ENCODE measurements at regions not wholly inside any gene's neighbourhood (a gene's known extent, or its start where the extent isn't known, plus 50 kb on each side); places are given as distances from the start of the nearest gene placed in this dataset.
A peak's percentile ranks its signal among the peaks of the same experiment; 100 is the strongest.

GRCh38 chr22:49561338-49561737 is 266.3 kb downstream of the BRD1 start:
- Histone ChIP-seq H3K4me1 (no peaks in the 10 kb centered on the region), H3K4me3 (no peak overlapping the region), H3K27ac (peak overlapping the region in 1 of 8 donors; percentile 49), H3K36me3 (peaks cover 0 to 9% (median 0%) of the 10 kb centered on the region in 6 donors), H3K9me3 (peaks cover 0 to 17% (median 6%) of the 10 kb centered on the region in 8 donors), H3K27me3 (replicated peaks in 1 of 7) (no peaks in the 10 kb centered on the region)
- intact Hi-C loops (cut with DNase I; ENCODE audit: low total_unique reads): no loop called here
- no peak for DNase-seq
- 79 to 89% (median 82%) methylated on average over 4 of the region's 4 CpGs for WGBS, 5 donors
- TF ChIP-seq POLR2A (IDR thresholded peaks at IDR 0.05): no peak
- TF ChIP-seq POLR2AphosphoS5 (IDR thresholded peaks at IDR 0.05): peak in 1 of 3 donors; percentile 33
- TF ChIP-seq, protein P1, sequence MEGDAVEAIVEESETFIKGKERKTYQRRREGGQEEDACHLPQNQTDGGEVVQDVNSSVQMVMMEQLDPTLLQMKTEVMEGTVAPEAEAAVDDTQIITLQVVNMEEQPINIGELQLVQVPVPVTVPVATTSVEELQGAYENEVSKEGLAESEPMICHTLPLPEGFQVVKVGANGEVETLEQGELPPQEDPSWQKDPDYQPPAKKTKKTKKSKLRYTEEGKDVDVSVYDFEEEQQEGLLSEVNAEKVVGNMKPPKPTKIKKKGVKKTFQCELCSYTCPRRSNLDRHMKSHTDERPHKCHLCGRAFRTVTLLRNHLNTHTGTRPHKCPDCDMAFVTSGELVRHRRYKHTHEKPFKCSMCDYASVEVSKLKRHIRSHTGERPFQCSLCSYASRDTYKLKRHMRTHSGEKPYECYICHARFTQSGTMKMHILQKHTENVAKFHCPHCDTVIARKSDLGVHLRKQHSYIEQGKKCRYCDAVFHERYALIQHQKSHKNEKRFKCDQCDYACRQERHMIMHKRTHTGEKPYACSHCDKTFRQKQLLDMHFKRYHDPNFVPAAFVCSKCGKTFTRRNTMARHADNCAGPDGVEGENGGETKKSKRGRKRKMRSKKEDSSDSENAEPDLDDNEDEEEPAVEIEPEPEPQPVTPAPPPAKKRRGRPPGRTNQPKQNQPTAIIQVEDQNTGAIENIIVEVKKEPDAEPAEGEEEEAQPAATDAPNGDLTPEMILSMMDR (IDR thresholded peaks at IDR 0.05 in 8 of 11, conservative IDR thresholded peaks at IDR 0.05 in 3 of 11): no peak

- no peak overlapping the region for H3K27ac ChIP-seq
- H3K9me3 ChIP-seq: peaks cover 0 to 27% (median 21%) of the 10 kb centered on the region in 8 donors
- H3K4me1 ChIP-seq: no peaks in the 10 kb centered on the region
- intact Hi-C loops (cut with DNase I; ENCODE audit: low total_unique reads): no loop called here
- H3K4me3 ChIP-seq: no peak overlapping the region
- WGBS, 5 donors: 91 to 97% (median 93%) methylated on average over 8 to 11 of the region's 11 CpGs
- no peaks in the 10 kb centered on the region for H3K27me3 ChIP-seq (replicated peaks in 1 of 7)
- DNase-seq: peak; percentile 48
- H3K36me3 ChIP-seq: peaks cover 0 to 31% (median 0%) of the 10 kb centered on the region in 6 donors
- no peak for TF ChIP-seq POLR2AphosphoS5 (IDR thresholded peaks at IDR 0.05)
- TF ChIP-seq, protein P1 (IDR thresholded peaks at IDR 0.05 in 8 of 11, conservative IDR thresholded peaks at IDR 0.05 in 3 of 11): no peak
- no peak for TF ChIP-seq POLR2A (IDR thresholded peaks at IDR 0.05)
Observed at GRCh38 chr22:49555526-49555925, 272.1 kb downstream of the BRD1 start.

DNA sequence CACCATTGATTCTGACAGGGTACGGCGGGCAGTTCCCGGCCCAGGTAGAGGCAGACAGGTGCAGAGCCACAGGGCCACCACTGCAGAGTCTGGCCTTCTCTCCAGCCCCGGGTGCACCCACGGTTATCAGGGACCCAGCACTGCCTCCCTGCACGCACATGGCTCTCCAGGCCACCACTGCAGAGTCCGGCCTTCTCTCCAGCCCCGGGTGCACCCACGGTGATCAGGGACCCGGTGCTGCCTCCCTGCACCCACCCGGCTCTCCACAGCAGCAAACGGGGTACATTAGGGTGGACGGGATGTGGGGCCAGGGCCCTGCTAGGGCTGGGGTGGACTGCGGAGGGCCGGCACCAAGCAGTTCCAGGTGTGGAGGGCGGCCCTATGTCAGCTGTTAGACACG is 272.9 kb downstream of the BRD1 start:
- H3K27me3 ChIP-seq (replicated peaks in 1 of 7): no peaks in the 10 kb centered on the region
- peak; percentile 42 for DNase-seq
- TF ChIP-seq, protein P1 (IDR thresholded peaks at IDR 0.05 in 8 of 11, conservative IDR thresholded peaks at IDR 0.05 in 3 of 11): no peak
- no peak for TF ChIP-seq POLR2A (IDR thresholded peaks at IDR 0.05)
- TF ChIP-seq POLR2AphosphoS5 (IDR thresholded peaks at IDR 0.05): no peak
- H3K27ac ChIP-seq: no peak overlapping the region
- peaks cover 0 to 3% (median 0%) of the 10 kb centered on the region in 6 donors for H3K4me1 ChIP-seq
- H3K4me3 ChIP-seq: no peak overlapping the region
- intact Hi-C loops (cut with DNase I; ENCODE audit: low total_unique reads): no loop called here
- 90 to 97% (median 92%) methylated on average over 15 to 17 of the region's 17 CpGs for WGBS, 5 donors
- peaks cover 0 to 28% (median 20%) of the 10 kb centered on the region in 8 donors for H3K9me3 ChIP-seq
- peaks cover 0 to 31% (median 0%) of the 10 kb centered on the region in 6 donors for H3K36me3 ChIP-seq

DNA sequence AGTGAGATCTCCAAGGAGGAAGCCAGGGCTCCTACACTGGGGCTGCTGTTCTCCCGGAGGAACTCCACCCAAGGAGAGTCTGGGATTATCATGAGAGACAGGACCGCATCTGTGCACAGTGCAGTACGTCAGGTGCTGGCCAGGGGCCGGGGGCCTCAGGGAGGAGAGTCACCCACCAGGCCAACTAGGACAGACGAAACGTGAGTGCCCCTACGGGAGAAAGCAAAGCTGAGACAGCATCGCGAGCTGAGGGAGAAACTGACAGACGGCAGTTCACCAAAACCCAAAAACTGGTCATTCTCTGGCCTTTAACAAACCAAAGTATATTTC is 273.4 kb downstream of the BRD1 start:
- intact Hi-C loops (cut with DNase I; ENCODE audit: low total_unique reads): no loop called here

More for the DNA sequence above, 273.4 kb downstream of the BRD1 start:
- Histone ChIP-seq H3K4me3 (no peak overlapping the region), H3K9me3 (peaks cover 0 to 28% (median 19%) of the 10 kb centered on the region in 8 donors), H3K27ac (no peak overlapping the region), H3K36me3 (peaks cover 0 to 31% (median 0%) of the 10 kb centered on the region in 6 donors), H3K27me3 (replicated peaks in 1 of 7) (no peaks in the 10 kb centered on the region), H3K4me1 (peaks cover 0 to 6% (median 0%) of the 10 kb centered on the region in 6 donors)
- TF ChIP-seq POLR2A (IDR thresholded peaks at IDR 0.05): no peak
- no peak for TF ChIP-seq POLR2AphosphoS5 (IDR thresholded peaks at IDR 0.05)
- TF ChIP-seq, protein P1 (IDR thresholded peaks at IDR 0.05 in 8 of 11, conservative IDR thresholded peaks at IDR 0.05 in 3 of 11): no peak
- DNase-seq: no peak
- WGBS, 5 donors: 90 to 91% (median 91%) methylated on average over 10 of the region's 10 CpGs

Data from spleen (tissue), 11 donors.